Right cardiac atrium (tissue), 5 donors: ENCODE measurements at regions not wholly inside any gene's neighbourhood (a gene's known extent, or its start where the extent isn't known, plus 50 kb on each side); places are given as distances from the start of the nearest gene placed in this dataset.

Experiments used
- ATAC-seq, 2 donors: fragments of 200-7000 bp; cut with Tn5 transposase; one replicate each; pipeline versions ENCODE4 v1.8.0 to v1.9.1; 2020; ENCODE audit warnings: moderate library complexity in 2 of 2, mild to moderate bottlenecking in 1 of 2
- DNase-seq, 3 donors: peaks; one replicate each; pipeline ENCODE4 v3.0.0-alpha.2; 2020
- H3K27ac ChIP-seq: one replicate; pipeline ENCODE4 v1.5.1; 2013; ENCODE audit warnings: mild to moderate bottlenecking, low read length, control low read depth, moderate library complexity
- H3K27me3 ChIP-seq: one replicate; pipeline ENCODE4 v1.6.1; 2013; ENCODE audit not compliant: control insufficient read depth, insufficient read depth
- H3K4me1 ChIP-seq: one replicate; pipeline ENCODE4 v1.6.1; 2013; ENCODE audit warnings: low read length; ENCODE audit not compliant: control insufficient read depth, insufficient read depth
- H3K4me3 ChIP-seq: one replicate; pipeline ENCODE4 v1.5.1; 2013; ENCODE audit warnings: low read length, control low read depth
- H3K9me3 ChIP-seq: one replicate; pipeline ENCODE4 v1.6.1; 2013; ENCODE audit warnings: low read length; ENCODE audit not compliant: control insufficient read depth
- WGBS: extraction: QIAGEN DNeasy Blood & Tissue Kit; methylation state at CpG from one replicate; pipeline ENCODE4 v1.1.7; 2013; 5-methylcytosine and 5-hydroxymethylcytosine counted together
- intact Hi-C, 4 donors: fragments of 100-400 bp; cut with DNase I; formaldehyde crosslinking; loops; one replicate each; pipeline versions ENCODE4 v1.11.0 to v1.14.0; 2022 to 2023
- donor health status: healthy with polysubstance abuse.
- donor health status: DM: no; HTN: yes; CAD: no.
- donor health status: DM: no; HTN: no; CAD: no.
- donor health status: DM: no; HTN: yes; CAD: no; lungs with severe emphysema.
- donor health status: DM: yes; HTN: yes; CAD: no.

DNA sequence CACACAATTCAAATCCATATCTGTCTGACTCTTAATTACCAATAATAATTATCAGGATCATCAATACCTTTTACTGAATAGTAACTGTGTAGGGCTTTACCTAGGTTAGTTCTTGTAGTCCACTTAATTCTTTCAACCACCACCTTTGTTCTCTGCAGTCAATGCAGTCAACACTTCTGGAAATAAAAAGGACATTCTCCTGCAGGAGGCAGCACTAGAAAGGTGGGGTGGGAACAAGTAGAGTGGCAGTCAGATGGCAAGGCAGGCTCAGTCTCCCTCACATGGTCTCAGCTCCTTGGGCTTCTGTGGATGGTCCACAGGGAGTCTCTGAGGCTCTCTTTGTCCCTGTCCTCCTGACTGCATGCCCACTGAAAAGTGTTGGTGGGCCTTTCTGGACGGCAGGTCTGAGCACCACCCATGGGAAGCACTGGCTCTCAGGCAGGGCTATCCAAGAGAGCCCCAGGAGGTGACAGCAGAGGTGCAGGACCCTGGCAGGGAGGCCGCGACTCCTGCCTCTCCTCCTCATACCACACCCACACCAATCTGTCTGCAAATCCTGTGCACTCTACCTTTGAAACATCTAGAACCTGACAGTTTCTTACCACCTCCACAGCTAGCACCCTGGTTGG is 237.3 kb downstream of the FOXD2 start:
- Histone ChIP-seq H3K27ac (no peak overlapping the region), H3K9me3 (no peaks in the 10 kb centered on the region), H3K4me1 (no peaks in the 10 kb centered on the region), H3K4me3 (no peak overlapping the region), H3K27me3 (no peaks in the 10 kb centered on the region)
- 90% methylated on average over 3 of the region's 3 CpGs for WGBS
- no peak for ATAC-seq
- DNase-seq, result no peak
- intact Hi-C loops, result no loop called here

DNA sequence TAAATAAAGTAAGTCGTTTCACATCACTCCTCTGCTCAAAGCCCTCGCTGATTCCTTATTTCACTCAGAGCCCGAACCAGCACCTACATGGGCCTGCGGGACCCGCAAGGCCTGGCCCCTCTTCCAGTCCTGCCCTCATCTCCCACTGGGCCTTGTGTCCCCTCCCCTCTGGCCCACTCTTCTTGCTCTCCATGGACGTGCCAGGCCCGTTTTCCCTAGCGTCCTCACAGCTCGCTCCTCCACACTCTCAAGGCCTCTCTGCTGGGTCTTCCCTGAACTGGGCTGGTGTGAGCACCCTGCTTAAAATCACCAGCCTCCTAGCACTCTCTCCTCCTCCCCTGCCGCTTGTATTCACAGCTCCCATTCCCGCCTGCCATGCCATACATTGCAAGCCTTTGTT is 237.9 kb downstream of the FOXD2 start:
- H3K9me3 ChIP-seq, result no peaks in the 10 kb centered on the region
- no peaks in the 10 kb centered on the region for H3K4me1 ChIP-seq
- H3K27ac ChIP-seq, result no peak overlapping the region
- 90% methylated on average over 11 of the region's 11 CpGs for WGBS
- intact Hi-C loops, result no loop called here
- no peak for DNase-seq
- no peak for ATAC-seq
- H3K27me3 ChIP-seq, result no peaks in the 10 kb centered on the region
- H3K4me3 ChIP-seq, result no peak overlapping the region

DNA sequence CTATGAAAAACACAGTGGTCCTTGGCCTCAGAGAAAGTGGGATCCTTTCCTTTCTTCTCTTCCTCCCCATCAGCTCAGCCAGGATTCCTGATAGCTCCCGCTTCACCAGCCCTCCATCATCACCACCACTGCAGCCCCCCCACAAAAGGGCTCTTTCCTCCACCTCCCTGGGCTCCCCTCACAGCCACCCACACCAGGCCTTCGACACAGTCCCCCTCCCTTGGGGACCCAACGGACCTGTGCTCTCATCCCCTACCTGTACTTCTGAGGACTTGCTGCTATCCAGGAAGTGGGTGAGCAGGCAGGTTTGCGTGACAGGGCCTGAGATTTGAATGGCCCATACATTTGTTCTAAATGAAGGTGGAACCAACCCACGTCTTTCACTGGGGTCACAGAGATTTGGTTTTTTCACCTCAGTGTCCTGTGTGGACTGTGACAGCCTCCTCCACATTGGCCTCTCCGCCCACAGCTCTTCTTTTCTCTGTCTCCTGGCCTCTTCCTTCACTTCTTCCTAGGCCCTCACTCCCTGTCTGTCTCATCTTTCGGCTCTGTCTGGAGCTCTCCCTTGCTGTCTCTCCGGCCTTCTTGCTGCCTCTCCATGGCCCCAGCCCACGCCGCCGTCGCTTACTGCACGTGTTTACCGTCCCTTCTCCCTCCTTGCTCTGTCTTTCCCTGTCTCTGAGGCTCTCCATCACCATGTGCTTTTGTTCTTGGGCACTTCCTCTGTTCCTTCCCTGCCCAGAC is 238.6 kb downstream of the FOXD2 start:
- intact Hi-C loops, result no loop called here
- WGBS, result 86% methylated on average over 14 of the region's 14 CpGs
- no peak overlapping the region for H3K4me3 ChIP-seq
- no peak overlapping the region for H3K27ac ChIP-seq
- no peaks in the 10 kb centered on the region for H3K9me3 ChIP-seq
- no peaks in the 10 kb centered on the region for H3K27me3 ChIP-seq
- ATAC-seq, result no peak
- DNase-seq, result peak in 1 of 3 donors; percentile 42
- H3K4me1 ChIP-seq, result no peaks in the 10 kb centered on the region

DNA sequence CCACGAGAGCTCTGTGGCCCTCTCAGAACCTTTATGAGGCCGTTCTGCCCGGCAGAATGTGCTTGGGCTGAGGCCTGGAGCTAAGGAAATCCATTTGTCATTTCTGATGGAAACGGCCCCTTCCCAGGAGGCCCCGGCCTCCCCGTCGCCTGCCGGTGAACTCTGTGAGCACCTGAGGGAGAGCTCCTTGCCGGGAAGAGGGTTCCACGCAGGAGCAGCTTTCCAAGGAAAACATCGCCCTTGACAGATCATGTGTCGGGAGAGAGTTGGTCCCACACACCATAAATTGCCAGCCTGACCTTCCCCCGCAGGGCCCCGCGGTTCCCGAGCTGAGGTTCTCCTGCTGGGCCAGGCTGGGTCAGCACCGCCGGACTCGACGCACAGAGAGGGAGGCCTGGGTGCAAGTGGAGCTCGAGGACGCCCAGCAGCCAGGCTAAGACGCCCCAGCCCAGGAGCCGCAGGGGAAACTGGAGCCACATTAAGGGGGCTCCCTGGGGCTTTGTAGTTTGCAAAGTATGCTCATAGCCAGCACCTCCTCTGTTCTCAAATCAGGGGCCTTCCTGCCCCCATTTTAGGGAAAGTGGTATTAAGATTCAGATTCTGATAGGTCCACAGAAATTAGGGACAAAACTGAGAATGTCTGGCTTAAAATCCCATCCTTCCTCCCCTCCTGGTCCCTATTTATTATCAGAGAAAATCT is 239.5 kb downstream of the FOXD2 start:
- intact Hi-C loops, result no loop called here
- Histone ChIP-seq H3K27ac (no peak overlapping the region), H3K9me3 (no peaks in the 10 kb centered on the region), H3K4me3 (no peak overlapping the region), H3K4me1 (no peaks in the 10 kb centered on the region), H3K27me3 (no peaks in the 10 kb centered on the region)
- ATAC-seq, result no peak
- 73% methylated on average over 24 of the region's 24 CpGs for WGBS
- peak in 1 of 3 donors; percentile 36 for DNase-seq

DNA sequence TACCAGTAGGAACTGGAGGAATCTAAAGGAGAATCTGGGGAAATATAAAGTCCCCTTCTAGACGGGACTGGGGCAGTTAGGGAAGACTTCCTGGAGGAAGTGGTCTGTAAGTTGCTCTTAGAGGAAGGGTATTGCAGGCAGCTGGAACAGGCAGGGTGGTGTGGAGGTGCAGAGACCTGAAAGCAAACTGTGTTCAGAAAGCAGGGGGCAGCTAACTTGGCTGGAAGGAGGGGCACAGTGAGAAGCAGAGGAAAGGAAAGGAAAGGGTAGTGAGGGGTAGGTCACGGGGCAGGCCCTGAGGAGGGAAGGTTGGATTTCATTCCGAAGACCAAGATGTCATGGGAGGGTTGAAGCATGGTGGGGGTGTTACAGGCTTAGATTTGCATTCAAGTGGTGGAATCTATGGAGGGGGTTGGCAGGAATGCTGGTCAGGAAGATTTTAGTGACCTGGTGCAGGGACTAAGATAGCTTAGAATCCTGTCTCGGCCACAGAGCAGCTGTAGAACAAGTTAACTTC is 240.7 kb downstream of the FOXD2 start:
- H3K27me3 ChIP-seq, result no peaks in the 10 kb centered on the region
- WGBS, result 75% methylated on average over 4 of the region's 4 CpGs
- intact Hi-C loops, result no loop called here
- DNase-seq, result no peak
- no peak for ATAC-seq
- H3K4me1 ChIP-seq, result no peaks in the 10 kb centered on the region
- no peak overlapping the region for H3K4me3 ChIP-seq
- H3K27ac ChIP-seq, result no peak overlapping the region
- no peaks in the 10 kb centered on the region for H3K9me3 ChIP-seq

DNA sequence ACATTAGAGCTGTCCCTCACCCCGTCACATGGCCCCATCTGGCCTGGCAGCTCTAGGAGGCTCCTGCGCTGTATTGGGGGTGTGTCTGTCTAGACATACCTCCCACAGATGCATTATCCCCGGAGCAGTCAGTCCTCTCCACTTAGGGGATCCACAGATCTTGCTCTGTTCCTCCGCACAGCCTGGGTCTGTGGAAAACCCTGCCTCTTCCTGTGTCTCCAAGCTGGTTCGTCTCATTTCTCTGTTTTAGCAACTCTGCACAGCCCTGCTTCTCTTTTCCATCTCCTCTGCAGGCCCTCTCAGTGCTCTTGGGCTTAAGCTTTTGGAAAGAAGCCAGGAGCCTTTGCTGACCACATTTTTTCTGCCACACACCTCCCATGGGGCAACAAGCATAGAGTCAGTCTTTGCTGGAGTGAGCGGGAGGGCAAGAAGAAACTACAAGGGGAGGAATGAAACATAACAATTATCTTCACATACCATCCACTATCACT is 241.5 kb downstream of the FOXD2 start:
- Histone ChIP-seq H3K4me1 (no peaks in the 10 kb centered on the region), H3K4me3 (no peak overlapping the region), H3K27me3 (no peaks in the 10 kb centered on the region), H3K27ac (no peak overlapping the region), H3K9me3 (no peaks in the 10 kb centered on the region)
- ATAC-seq (peak; percentile 34 to 38), DNase-seq (no peak)
- intact Hi-C loops, result no loop called here
- 54% methylated on average over 6 of the region's 6 CpGs for WGBS

DNA sequence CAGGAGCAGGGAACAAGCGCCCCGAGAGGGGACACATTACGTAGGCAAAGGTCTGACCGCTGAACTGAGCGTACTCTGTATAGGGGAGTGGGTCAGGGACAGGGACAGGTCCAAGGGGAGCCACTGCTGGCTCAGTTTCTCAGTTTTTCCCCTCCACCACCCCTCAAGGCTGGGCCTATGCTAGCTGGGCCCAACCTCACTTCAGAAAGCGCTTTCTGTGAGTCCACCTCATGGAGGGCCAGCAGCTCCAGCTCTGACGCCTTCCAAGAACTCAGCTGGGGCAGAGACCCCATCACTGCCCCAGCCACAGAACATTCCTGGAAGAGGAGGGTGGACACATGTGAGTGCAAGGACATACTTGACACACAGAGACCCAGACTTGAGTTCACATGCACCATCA is 242.0 kb downstream of the FOXD2 start:
- no peak for DNase-seq
- Histone ChIP-seq H3K27ac (no peak overlapping the region), H3K27me3 (no peaks in the 10 kb centered on the region), H3K9me3 (no peaks in the 10 kb centered on the region), H3K4me1 (no peaks in the 10 kb centered on the region), H3K4me3 (no peak overlapping the region)
- ATAC-seq, result peak in 1 of 2 donors; percentile 6
- 84% methylated on average over 7 of the region's 7 CpGs for WGBS
- intact Hi-C loops, result no loop called here

DNA sequence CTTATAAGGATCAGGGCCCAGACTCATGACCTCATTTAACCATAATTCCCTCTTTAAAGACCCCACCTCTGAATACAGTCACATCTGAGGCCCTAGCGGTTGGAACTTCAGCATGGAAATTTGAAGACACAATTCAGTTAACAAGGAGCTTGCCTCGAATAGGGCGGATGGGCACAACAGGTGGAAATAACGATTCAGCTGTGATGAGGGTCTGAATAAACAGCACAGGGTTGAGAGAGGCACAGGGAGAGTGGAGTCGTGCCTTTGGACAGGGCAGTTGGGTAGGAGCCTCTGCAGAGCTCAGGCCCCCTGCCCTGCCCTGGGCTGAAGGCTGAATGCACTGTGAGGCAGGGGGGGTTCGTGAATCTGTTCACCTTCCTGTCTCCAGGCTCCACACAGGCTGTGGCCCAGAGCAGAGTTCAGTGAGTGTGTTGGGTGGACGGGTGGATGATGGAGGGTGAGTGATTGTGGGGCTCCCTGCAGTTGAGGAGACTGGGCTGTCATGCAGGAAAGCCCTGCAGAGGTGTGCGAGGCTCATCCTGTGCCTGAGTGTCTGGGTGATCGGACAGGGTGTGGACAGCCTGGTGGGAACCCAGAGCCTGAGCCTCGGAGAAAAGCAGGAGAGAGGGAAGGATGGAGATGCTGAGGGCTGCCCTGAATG is 243.1 kb downstream of the FOXD2 start:
- ATAC-seq (no peak), DNase-seq (no peak)
- no peak overlapping the region for H3K27ac ChIP-seq
- WGBS, result 85% methylated on average over 10 of the region's 10 CpGs
- H3K9me3 ChIP-seq, result no peaks in the 10 kb centered on the region
- H3K4me1 ChIP-seq, result no peaks in the 10 kb centered on the region
- intact Hi-C loops, result no loop called here
- H3K27me3 ChIP-seq, result no peaks in the 10 kb centered on the region
- H3K4me3 ChIP-seq, result no peak overlapping the region

DNA sequence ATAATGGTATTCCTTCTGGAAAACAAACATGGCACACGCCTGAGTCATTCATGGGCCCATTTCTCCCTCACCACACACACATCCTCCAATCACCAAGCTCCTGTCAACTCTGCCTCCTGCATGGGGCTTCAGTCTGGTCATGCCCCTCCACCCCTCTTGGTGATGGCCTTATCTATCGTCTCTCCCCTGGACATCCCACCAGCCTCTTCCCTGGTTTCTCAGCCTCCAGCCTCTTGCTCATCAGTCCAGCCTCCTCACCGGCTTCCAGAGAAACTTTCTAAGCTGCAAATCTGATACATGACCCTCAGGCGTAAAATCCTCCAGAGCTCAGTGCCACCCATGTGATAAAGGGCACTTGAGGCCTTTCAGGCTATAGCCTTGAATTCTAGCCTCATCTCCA is 243.9 kb downstream of the FOXD2 start:
- no peak for DNase-seq

DNA sequence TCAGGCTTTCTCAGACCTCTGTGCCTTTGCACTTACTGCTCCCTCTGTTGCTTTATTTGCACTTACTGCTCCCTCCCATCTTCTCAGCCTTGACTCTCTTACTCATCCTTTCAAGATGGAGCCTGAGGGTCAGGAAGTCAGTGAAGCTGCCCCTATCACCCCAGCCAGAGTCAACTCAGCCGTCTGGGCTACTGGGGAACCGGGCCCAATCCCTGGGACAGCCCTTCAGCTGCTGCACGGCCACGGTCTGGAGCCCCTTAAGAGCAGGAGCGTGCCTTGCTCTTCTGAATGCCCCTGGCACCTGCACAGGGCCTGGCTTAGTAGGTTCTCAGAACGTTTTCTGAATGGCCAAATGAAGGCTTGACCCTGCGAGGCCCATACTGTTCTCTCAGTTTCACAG is 244.4 kb downstream of the FOXD2 start:
- H3K9me3 ChIP-seq, result no peaks in the 10 kb centered on the region
- WGBS, result 78% methylated on average over 7 of the region's 7 CpGs
- DNase-seq, result no peak
- intact Hi-C loops, result no loop called here
- no peaks in the 10 kb centered on the region for H3K4me1 ChIP-seq
- H3K27me3 ChIP-seq, result no peaks in the 10 kb centered on the region
- no peak for ATAC-seq
- H3K27ac ChIP-seq, result no peak overlapping the region
- no peak overlapping the region for H3K4me3 ChIP-seq

More for the DNA sequence above, 243.9 kb downstream of the FOXD2 start:
- H3K4me3 ChIP-seq, result no peak overlapping the region
- H3K4me1 ChIP-seq, result no peaks in the 10 kb centered on the region
- 86% methylated on average over 4 of the region's 4 CpGs for WGBS
- no peaks in the 10 kb centered on the region for H3K27me3 ChIP-seq
- H3K27ac ChIP-seq, result no peak overlapping the region
- H3K9me3 ChIP-seq, result no peaks in the 10 kb centered on the region
- ATAC-seq, result no peak
- intact Hi-C loops, result no loop called here
